ENCODE measurements at regions not wholly inside any gene's neighbourhood (a gene's known extent, or its start where the extent isn't known, plus 50 kb on each side); places are given as distances from the start of the nearest gene placed in this dataset.
"Not testable (repeated sequence)": the region's sequence is repeated elsewhere in the genome, so short reads cannot be mapped to it uniquely, and the experiment has no call there.

GRCh38 chrX:34325460-34325859 lies 193.3 kb upstream of the FAM47A start:
- Histone ChIP-seq H3K27ac (no peak overlapping the region), H3K27me3 (peaks cover 0 to 10% of the 10 kb centered on the region in 2 donors), H3K36me3 (no peaks in the 10 kb centered on the region), H3K9me3 (no peaks in the 10 kb centered on the region), H3K4me3 (no peak overlapping the region), H3K4me1 (no peaks in the 10 kb centered on the region)
- intact Hi-C loops (cut with DNase I; ENCODE audit: low total_unique reads), result no loop called here
- DNase-seq (ENCODE audit: low spot score in 2 of 2), result no peak
- TF ChIP-seq, protein P1, sequence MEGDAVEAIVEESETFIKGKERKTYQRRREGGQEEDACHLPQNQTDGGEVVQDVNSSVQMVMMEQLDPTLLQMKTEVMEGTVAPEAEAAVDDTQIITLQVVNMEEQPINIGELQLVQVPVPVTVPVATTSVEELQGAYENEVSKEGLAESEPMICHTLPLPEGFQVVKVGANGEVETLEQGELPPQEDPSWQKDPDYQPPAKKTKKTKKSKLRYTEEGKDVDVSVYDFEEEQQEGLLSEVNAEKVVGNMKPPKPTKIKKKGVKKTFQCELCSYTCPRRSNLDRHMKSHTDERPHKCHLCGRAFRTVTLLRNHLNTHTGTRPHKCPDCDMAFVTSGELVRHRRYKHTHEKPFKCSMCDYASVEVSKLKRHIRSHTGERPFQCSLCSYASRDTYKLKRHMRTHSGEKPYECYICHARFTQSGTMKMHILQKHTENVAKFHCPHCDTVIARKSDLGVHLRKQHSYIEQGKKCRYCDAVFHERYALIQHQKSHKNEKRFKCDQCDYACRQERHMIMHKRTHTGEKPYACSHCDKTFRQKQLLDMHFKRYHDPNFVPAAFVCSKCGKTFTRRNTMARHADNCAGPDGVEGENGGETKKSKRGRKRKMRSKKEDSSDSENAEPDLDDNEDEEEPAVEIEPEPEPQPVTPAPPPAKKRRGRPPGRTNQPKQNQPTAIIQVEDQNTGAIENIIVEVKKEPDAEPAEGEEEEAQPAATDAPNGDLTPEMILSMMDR (IDR thresholded peaks at IDR 0.05), result no peak
- TF ChIP-seq POLR2A (IDR thresholded peaks at IDR 0.05), result no peak
- TF ChIP-seq POLR2AphosphoS5 (IDR thresholded peaks at IDR 0.05), result no peak

DNA sequence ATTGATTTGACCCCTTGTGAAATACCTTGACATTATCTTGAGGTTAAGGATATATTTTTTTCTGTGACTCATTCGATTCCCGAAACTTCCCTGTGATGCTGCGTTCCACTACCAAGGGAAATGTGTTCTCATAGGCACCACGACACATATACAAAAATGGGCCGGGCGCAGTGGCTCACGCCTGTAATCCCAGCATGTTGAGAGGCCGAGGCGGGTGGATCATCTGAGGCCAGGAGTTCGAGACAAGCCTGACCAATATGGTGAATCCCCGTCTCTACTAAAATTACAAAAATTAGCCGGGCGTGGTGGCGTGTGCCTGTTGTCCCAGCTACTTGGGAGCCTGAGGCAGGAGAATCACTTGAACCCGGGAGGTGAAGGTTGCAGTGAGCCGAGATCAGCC lies 188.3 kb upstream of the FAM47A start:
- H3K36me3 ChIP-seq; intact Hi-C loops (cut with DNase I; ENCODE audit: low total_unique reads): not testable (repeated sequence)

DNA sequence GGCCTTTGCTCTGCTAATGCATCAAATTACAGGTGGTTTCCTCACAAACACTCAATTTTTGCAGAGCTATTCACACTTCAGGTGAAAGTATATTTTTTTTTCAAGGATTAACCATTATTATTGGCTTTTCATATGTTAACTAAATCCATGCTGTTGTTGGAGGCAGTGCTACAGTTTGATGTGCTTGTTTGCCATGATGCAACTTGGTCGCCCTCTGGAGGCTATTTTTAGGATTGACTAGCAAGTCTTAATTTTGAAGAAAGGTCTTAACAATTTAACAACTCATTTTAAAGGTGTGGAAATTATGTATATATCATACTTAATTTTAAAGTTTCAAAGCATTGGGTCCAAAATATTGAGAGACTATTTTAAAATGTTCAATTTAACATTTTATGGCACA lies 168.8 kb upstream of the FAM47A start:
- H3K27me3 ChIP-seq, result peaks cover 0 to 13% of the 10 kb centered on the region in 2 donors
- no peak for DNase-seq (ENCODE audit: low spot score in 2 of 2)
- no peak overlapping the region for H3K27ac ChIP-seq
- H3K4me3 ChIP-seq, result no peak overlapping the region
- H3K9me3 ChIP-seq, result no peaks in the 10 kb centered on the region
- H3K4me1 ChIP-seq, result no peaks in the 10 kb centered on the region
- intact Hi-C loops (cut with DNase I; ENCODE audit: low total_unique reads), result no loop called here
- TF ChIP-seq, protein P1 (IDR thresholded peaks at IDR 0.05), result peak in 1 of 3 donors; percentile 27
- TF ChIP-seq POLR2A (IDR thresholded peaks at IDR 0.05), result no peak
- H3K36me3 ChIP-seq, result no peaks in the 10 kb centered on the region

More for the DNA sequence above, 188.3 kb upstream of the FAM47A start:
- DNase-seq (ENCODE audit: low spot score in 2 of 2); H3K9me3 ChIP-seq; H3K4me1 ChIP-seq; H3K27me3 ChIP-seq; H3K27ac ChIP-seq; H3K4me3 ChIP-seq: not testable (repeated sequence)

DNA sequence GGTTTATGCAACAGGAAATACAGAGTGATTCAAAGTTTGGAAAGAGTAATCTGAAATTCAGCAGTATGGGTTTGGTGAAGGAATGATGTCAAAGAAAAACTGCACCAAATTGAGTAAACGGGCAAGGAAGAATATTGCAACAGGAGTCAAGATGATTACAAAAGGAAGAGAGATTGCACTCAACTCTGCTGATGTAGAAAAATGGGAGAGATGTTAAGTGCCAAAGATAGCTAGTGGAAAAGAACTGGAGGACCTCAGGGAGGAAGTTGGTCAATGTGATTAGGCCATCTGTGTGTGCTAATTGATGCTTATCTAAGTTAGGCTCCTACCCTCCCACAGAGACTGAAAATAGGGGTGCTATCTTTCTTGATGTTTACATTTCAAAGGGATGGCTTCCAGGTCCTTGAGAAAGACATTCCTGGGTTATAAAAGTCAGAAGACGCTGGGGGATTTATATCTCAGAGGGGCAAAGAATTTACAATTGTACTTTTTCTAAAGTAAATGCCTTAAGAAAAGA lies 167.4 kb upstream of the FAM47A start:
- Histone ChIP-seq H3K9me3 (peaks cover 0 to 7% of the 10 kb centered on the region in 2 donors), H3K27ac (no peak overlapping the region), H3K4me3 (no peak overlapping the region), H3K27me3 (peaks cover 0 to 16% of the 10 kb centered on the region in 2 donors), H3K4me1 (no peaks in the 10 kb centered on the region), H3K36me3 (no peaks in the 10 kb centered on the region)
- intact Hi-C loops (cut with DNase I; ENCODE audit: low total_unique reads), result no loop called here
- DNase-seq (ENCODE audit: low spot score in 2 of 2), result no peak
- TF ChIP-seq POLR2A (IDR thresholded peaks at IDR 0.05) (no peak), POLR2AphosphoS5 (IDR thresholded peaks at IDR 0.05) (no peak)
- TF ChIP-seq, protein P1 (IDR thresholded peaks at IDR 0.05), result no peak

- intact Hi-C loops (cut with DNase I; ENCODE audit: low total_unique reads), result no loop called here
- DNase-seq (ENCODE audit: low spot score in 2 of 2), result no peak
- H3K4me3 ChIP-seq, result no peak overlapping the region
- peaks cover 0 to 23% of the 10 kb centered on the region in 2 donors for H3K27me3 ChIP-seq
- H3K9me3 ChIP-seq, result peaks cover 0 to 8% of the 10 kb centered on the region in 2 donors
- H3K36me3 ChIP-seq, result no peaks in the 10 kb centered on the region
- no peak overlapping the region for H3K27ac ChIP-seq
- no peaks in the 10 kb centered on the region for H3K4me1 ChIP-seq
- TF ChIP-seq, protein P1 (IDR thresholded peaks at IDR 0.05), result no peak
- TF ChIP-seq POLR2A (IDR thresholded peaks at IDR 0.05) (no peak), POLR2AphosphoS5 (IDR thresholded peaks at IDR 0.05) (no peak)
Observed at GRCh38 chrX:34294665-34295064, 162.6 kb upstream of the FAM47A start.

- Histone ChIP-seq H3K4me3 (no peak overlapping the region), H3K27me3 (peaks cover 0 to 37% of the 10 kb centered on the region in 2 donors), H3K9me3 (no peaks in the 10 kb centered on the region), H3K36me3 (no peaks in the 10 kb centered on the region), H3K27ac (no peak overlapping the region), H3K4me1 (no peaks in the 10 kb centered on the region)
- TF ChIP-seq POLR2A (IDR thresholded peaks at IDR 0.05) (no peak), POLR2AphosphoS5 (IDR thresholded peaks at IDR 0.05) (no peak)
- TF ChIP-seq, protein P1 (IDR thresholded peaks at IDR 0.05), result no peak
- intact Hi-C loops (cut with DNase I; ENCODE audit: low total_unique reads), result no loop called here
- no peak for DNase-seq (ENCODE audit: low spot score in 2 of 2)
Observed at GRCh38 chrX:34288782-34289181, 156.7 kb upstream of the FAM47A start.

All from breast epithelium (tissue), 4 donors.